ENCODE measurements at regions not wholly inside any gene's neighbourhood (a gene's known extent, or its start where the extent isn't known, plus 50 kb on each side); places are given as distances from the start of the nearest gene placed in this dataset.

DNA sequence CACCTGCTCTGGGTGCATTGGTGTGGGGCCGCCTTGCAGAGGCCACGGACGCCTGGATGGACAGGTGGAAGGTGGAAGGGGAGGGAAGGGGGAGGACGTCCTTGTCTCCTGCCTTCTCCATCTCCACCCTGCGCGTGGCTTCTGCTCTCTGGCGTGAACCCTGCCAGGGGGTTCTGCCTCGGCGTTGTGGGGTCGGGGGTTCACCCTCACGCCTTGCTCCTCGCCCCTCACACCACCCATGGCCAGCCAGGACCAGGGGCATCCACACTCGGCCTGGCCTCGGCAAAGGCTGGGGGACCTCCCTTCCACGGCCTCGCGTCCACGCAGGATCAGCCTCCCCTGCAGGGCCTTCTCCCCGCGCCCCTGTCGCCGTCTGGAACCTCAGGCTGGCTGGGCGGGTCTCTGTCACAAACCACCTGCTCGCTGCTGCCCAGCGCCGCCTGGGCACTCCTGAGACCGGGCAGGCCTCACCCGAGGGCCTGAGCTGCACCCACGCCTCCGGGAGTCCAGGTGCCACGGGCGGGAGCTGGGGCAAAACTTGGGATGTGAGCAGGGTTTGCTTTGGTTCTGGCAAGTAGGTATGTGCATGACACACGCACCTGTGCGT lies 655.9 kb downstream of the GALR1 start:
- H3K27me3 Mint-ChIP-seq (ENCODE audit: low read depth), result no peaks in the 10 kb centered on the region
- H3K4me1 Mint-ChIP-seq, result no peaks in the 10 kb centered on the region
- no peaks in the 10 kb centered on the region for H3K9me3 Mint-ChIP-seq
- TF ChIP-seq CTCF (conservative IDR thresholded peaks at IDR 0.05), result no peak
- H3K4me3 Mint-ChIP-seq, result no peak overlapping the region
- no peaks in the 10 kb centered on the region for H3K36me3 Mint-ChIP-seq (ENCODE audit: low read depth)
- no peak for DNase-seq (ENCODE audit: low read depth, low spot score)
- no peak overlapping the region for H3K27ac Mint-ChIP-seq (ENCODE audit: unreplicated experiment)

DNA sequence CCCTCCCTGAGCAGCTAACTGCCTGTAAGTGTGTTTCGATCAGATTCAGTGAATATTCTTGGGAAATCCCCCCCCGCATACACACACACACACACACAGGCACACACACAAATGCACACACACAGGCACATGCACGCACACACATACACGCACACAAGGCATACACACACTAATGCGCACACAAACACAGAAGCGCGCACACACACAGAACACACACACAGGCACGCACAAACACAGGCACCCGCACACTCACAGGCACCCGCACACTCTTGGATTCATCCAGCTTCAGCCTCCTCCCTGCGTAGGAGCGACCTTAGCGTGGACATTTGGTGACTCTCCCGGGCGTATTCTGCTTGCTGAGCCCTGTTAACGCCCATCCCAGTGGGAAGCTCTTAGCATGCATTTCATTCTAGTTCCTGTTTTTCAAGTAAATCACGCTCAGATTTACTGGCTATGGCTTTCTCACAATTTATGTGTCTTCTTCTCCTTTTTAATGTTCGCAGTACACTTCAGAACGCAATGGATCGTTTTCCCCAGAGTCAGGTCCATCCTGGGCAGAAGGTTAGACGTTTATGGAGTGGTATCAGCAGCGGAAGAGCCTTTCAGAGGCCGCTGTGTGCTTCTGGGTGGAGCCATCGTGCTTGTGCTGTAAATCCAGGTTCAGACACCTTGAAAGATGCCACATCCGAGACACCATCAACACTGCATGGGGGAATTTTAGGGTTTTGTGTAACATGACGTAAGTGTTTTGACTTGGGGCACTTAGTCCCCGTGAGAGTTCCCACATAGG lies 656.6 kb downstream of the GALR1 start:
- no peak overlapping the region for H3K27ac Mint-ChIP-seq (ENCODE audit: unreplicated experiment)
- no peak for DNase-seq (ENCODE audit: low read depth, low spot score)
- H3K4me3 Mint-ChIP-seq, result no peak overlapping the region
- peaks cover 2% of the 10 kb centered on the region for H3K4me1 Mint-ChIP-seq
- no peaks in the 10 kb centered on the region for H3K36me3 Mint-ChIP-seq (ENCODE audit: low read depth)
- no peak for TF ChIP-seq CTCF (conservative IDR thresholded peaks at IDR 0.05)
- no peaks in the 10 kb centered on the region for H3K9me3 Mint-ChIP-seq
- peaks cover 5% of the 10 kb centered on the region for H3K27me3 Mint-ChIP-seq (ENCODE audit: low read depth)

- H3K27me3 Mint-ChIP-seq (ENCODE audit: low read depth), result peaks cover 7% of the 10 kb centered on the region
These were observed 660.7 kb downstream of the GALR1 start for GRCh38 chr18:77910347-77910746.

GRCh38 chr18:77911971-77912605 lies 662.4 kb downstream of the GALR1 start:
- H3K27me3 Mint-ChIP-seq (ENCODE audit: low read depth), result peaks cover 7% of the 10 kb centered on the region
- no peak overlapping the region for H3K4me3 Mint-ChIP-seq
- H3K9me3 Mint-ChIP-seq, result no peaks in the 10 kb centered on the region
- peaks cover 15% of the 10 kb centered on the region for H3K4me1 Mint-ChIP-seq
- DNase-seq (ENCODE audit: low read depth, low spot score), result no peak
- no peak for TF ChIP-seq CTCF (conservative IDR thresholded peaks at IDR 0.05)
- H3K27ac Mint-ChIP-seq (ENCODE audit: unreplicated experiment), result no peak overlapping the region
- no peaks in the 10 kb centered on the region for H3K36me3 Mint-ChIP-seq (ENCODE audit: low read depth)

More at GRCh38 chr18:77910347-77910746, 660.7 kb downstream of the GALR1 start:
- no peaks in the 10 kb centered on the region for H3K36me3 Mint-ChIP-seq (ENCODE audit: low read depth)
- H3K4me1 Mint-ChIP-seq, result peaks cover 15% of the 10 kb centered on the region
- H3K4me3 Mint-ChIP-seq, result no peak overlapping the region
- H3K9me3 Mint-ChIP-seq, result no peaks in the 10 kb centered on the region
- DNase-seq (ENCODE audit: low read depth, low spot score), result no peak
- H3K27ac Mint-ChIP-seq (ENCODE audit: unreplicated experiment), result no peak overlapping the region
- TF ChIP-seq CTCF (conservative IDR thresholded peaks at IDR 0.05), result no peak

DNA sequence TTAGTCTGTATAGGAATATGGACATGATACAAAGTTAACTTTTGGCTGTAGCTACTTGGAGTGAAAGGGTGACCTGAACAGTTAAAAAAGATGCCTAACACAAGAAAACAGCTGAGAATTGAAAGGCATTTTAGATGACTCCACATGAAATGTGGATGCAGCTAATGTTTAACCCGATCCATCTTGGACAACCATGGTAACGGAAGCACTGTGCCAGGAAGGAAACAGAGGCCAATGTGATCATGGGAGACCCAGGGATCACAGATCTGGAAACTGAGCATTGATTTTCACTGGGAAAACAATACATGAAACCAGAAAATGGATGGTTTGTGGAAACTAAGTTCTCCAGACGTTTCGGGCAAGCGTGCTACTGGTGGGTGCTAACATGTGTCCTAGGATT lies 669.1 kb downstream of the GALR1 start:
- no peak for DNase-seq (ENCODE audit: low read depth, low spot score)
- Mint-ChIP-seq H3K4me1 (no peaks in the 10 kb centered on the region), H3K9me3 (no peaks in the 10 kb centered on the region), H3K4me3 (no peak overlapping the region), H3K27ac (ENCODE audit: unreplicated experiment) (no peak overlapping the region), H3K36me3 (ENCODE audit: low read depth) (no peaks in the 10 kb centered on the region), H3K27me3 (ENCODE audit: low read depth) (peaks cover 2% of the 10 kb centered on the region)
- TF ChIP-seq CTCF (conservative IDR thresholded peaks at IDR 0.05), result no peak

Data from neural crest cell (in vitro differentiated cells).